Suprapubic skin (tissue), 4 donors: ENCODE measurements at regions not wholly inside any gene's neighbourhood (a gene's known extent, or its start where the extent isn't known, plus 50 kb on each side); places are given as distances from the start of the nearest gene placed in this dataset.

Source experiments
- DNase-seq, 2 donors: peaks; one replicate each; pipeline ENCODE4 v3.0.0-alpha.2; 2019; ENCODE audit warnings: low spot score in 2 of 2
- H3K27ac ChIP-seq: fragments of 200-600 bp; sonication (generic); one replicate; pipeline ENCODE4 v1.5.1; 2019
- H3K27me3 ChIP-seq: fragments of 200-600 bp; sonication (generic); one replicate; pipeline ENCODE4 v1.5.1; 2019
- H3K36me3 ChIP-seq: fragments of 200-600 bp; sonication (generic); one replicate; pipeline ENCODE4 v1.5.1; 2019
- H3K4me1 ChIP-seq: fragments of 200-600 bp; sonication (generic); one replicate; pipeline ENCODE4 v1.5.1; 2019
- H3K4me3 ChIP-seq: fragments of 200-600 bp; sonication (generic); one replicate; pipeline ENCODE4 v1.5.1; 2019; ENCODE audit warnings: mild to moderate bottlenecking
- H3K9me3 ChIP-seq: fragments of 200-600 bp; sonication (generic); one replicate; pipeline ENCODE4 v1.5.1; 2019
- EP300 ChIP-seq: sonication (generic); formaldehyde crosslinking; IDR thresholded peaks from one replicate; pipeline ENCODE4 v1.6.1; 2017; ENCODE audit warnings: antibody characterized with exemption
- POLR2A ChIP-seq, 2 donors: fragments of 450-650 bp; IDR thresholded peaks; one replicate each; pipeline ENCODE4 v1.6.1; 2017; ENCODE audit warnings: antibody characterized with exemption in 2 of 2, mild to moderate bottlenecking in 2 of 2, moderate library complexity in 2 of 2
- POLR2AphosphoS5 ChIP-seq, 3 donors: sonication (generic); formaldehyde crosslinking; IDR thresholded peaks; one replicate each; pipeline ENCODE4 v1.6.1; 2017; ENCODE audit warnings: antibody characterized with exemption in 3 of 3
- WGBS: methylation state at CpG from one replicate; pipeline ENCODE4 v1.1.5; 2018; 5-methylcytosine and 5-hydroxymethylcytosine counted together
- TF ChIP-seq, protein P1 (sequence below), 2 donors: fragments of 200-600 bp in 1 of 2; fragments of 450-650 bp in 1 of 2; sonication (generic) in 1 of 2; IDR thresholded peaks; one replicate each; pipeline ENCODE4 v1.5.1; 2016 to 2019; ENCODE audit warnings: antibody characterized with exemption in 2 of 2, mild to moderate bottlenecking in 1 of 2, moderate library complexity in 1 of 2

DNA sequence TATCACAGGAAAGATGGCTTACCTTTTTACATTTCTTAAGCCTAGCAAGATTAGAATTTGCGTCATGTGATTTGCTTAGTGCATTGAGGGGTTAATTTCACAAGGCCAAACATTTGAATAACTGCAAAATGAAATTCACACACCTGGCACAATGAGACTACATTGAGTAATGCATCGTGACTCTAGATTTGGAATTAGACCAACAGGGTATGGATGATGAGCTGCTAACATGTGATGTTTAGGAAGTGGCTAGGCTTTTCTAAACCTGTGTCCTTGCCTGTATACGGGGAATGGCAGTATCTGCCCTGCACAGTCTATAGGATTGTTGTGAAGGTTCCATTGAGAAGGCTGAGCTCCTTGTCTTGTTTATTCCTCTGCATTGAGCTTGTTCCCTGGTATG is 160.1 kb downstream of the MFSD1 start:
- no peaks in the 10 kb centered on the region for H3K9me3 ChIP-seq
- no peak overlapping the region for H3K4me3 ChIP-seq
- no peak for DNase-seq
- H3K4me1 ChIP-seq, result no peaks in the 10 kb centered on the region
- no peaks in the 10 kb centered on the region for H3K36me3 ChIP-seq
- 45% methylated on average over 3 of the region's 3 CpGs for WGBS
- no peak overlapping the region for H3K27ac ChIP-seq
- TF ChIP-seq POLR2A (IDR thresholded peaks at IDR 0.05) (no peak), POLR2AphosphoS5 (IDR thresholded peaks at IDR 0.05) (no peak), EP300 (no peak)
- TF ChIP-seq, protein P1, sequence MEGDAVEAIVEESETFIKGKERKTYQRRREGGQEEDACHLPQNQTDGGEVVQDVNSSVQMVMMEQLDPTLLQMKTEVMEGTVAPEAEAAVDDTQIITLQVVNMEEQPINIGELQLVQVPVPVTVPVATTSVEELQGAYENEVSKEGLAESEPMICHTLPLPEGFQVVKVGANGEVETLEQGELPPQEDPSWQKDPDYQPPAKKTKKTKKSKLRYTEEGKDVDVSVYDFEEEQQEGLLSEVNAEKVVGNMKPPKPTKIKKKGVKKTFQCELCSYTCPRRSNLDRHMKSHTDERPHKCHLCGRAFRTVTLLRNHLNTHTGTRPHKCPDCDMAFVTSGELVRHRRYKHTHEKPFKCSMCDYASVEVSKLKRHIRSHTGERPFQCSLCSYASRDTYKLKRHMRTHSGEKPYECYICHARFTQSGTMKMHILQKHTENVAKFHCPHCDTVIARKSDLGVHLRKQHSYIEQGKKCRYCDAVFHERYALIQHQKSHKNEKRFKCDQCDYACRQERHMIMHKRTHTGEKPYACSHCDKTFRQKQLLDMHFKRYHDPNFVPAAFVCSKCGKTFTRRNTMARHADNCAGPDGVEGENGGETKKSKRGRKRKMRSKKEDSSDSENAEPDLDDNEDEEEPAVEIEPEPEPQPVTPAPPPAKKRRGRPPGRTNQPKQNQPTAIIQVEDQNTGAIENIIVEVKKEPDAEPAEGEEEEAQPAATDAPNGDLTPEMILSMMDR (IDR thresholded peaks at IDR 0.05), result no peak
- no peaks in the 10 kb centered on the region for H3K27me3 ChIP-seq

DNA sequence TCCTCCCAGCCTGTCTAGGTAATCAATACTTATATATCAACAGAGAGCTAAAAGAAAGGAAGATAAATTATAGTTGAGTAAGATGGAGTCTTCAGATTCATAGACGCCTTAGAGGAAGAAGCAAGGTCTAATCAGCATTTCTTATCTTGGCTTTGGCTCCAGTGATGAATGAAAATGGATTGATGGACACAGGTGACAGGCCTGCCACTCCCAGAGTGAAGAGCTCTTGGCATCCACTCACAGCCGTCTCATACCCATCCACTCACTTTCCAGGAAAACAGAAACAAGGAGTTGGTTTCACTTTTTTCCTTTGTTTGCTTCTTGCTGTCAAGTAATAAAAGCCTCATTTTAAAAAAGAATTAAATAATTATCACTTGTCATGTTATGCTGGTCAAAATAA is 168.2 kb downstream of the MFSD1 start:
- H3K4me1 ChIP-seq, result no peaks in the 10 kb centered on the region
- 57% methylated on average over 2 of the region's 2 CpGs for WGBS
- no peak overlapping the region for H3K27ac ChIP-seq
- H3K27me3 ChIP-seq, result no peaks in the 10 kb centered on the region
- no peak overlapping the region for H3K4me3 ChIP-seq
- no peaks in the 10 kb centered on the region for H3K36me3 ChIP-seq
- no peaks in the 10 kb centered on the region for H3K9me3 ChIP-seq
- no peak for DNase-seq
- TF ChIP-seq POLR2AphosphoS5 (IDR thresholded peaks at IDR 0.05), result no peak

DNA sequence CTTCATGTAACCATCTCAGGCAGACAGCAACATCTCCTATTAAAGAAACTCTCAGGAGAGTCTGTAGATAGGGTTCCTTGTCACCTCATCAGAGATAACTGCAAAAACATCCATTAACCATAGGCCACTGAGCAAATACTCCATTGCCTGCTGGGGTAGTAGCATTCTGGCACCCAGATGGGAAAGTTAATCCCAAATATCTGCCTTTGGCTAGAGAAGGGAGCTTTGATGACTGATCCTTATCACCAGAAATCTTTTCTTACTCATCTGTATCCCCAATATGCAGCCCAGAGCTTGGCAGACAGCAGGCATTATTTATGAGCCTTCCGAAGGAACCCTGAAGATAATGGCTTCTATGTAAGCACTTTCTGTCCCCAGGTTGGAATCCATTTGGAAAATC is 173.1 kb downstream of the MFSD1 start:
- no peak for DNase-seq
- no peaks in the 10 kb centered on the region for H3K36me3 ChIP-seq
- no peaks in the 10 kb centered on the region for H3K4me1 ChIP-seq
- H3K27me3 ChIP-seq, result no peaks in the 10 kb centered on the region
- H3K4me3 ChIP-seq, result no peak overlapping the region
- H3K27ac ChIP-seq, result no peak overlapping the region
- H3K9me3 ChIP-seq, result no peaks in the 10 kb centered on the region
- TF ChIP-seq POLR2A (IDR thresholded peaks at IDR 0.05) (no peak), POLR2AphosphoS5 (IDR thresholded peaks at IDR 0.05) (no peak), EP300 (no peak)
- TF ChIP-seq, protein P1 (IDR thresholded peaks at IDR 0.05), result no peak
- 33% methylated on average over 1 of the region's 1 CpG for WGBS

DNA sequence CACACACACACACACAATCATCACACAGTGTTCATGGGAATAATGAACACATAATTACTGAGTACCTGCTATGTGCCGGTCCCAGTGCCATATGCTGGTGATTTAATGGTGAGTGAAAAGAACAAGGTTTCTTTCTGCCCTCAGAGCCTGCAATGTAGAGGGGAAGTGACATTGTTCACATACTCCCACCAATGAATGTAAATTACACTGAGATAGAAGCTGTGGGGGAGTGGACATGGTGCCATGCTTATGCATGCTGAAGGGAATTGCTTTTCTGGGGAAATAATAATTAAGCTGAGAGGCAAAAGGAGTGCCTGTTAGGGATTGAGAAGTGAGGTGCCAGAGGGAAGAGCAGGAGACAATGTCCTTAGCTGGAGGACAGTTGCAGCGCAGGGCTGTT is 175.1 kb downstream of the MFSD1 start:
- TF ChIP-seq, protein P1 (IDR thresholded peaks at IDR 0.05), result no peak
- TF ChIP-seq POLR2AphosphoS5 (IDR thresholded peaks at IDR 0.05) (no peak), EP300 (no peak), POLR2A (IDR thresholded peaks at IDR 0.05) (no peak)
- no peaks in the 10 kb centered on the region for H3K27me3 ChIP-seq
- H3K9me3 ChIP-seq, result no peaks in the 10 kb centered on the region
- H3K36me3 ChIP-seq, result no peaks in the 10 kb centered on the region
- no peaks in the 10 kb centered on the region for H3K4me1 ChIP-seq
- no peak overlapping the region for H3K27ac ChIP-seq
- no peak overlapping the region for H3K4me3 ChIP-seq
- 70% methylated on average over 2 of the region's 2 CpGs for WGBS
- DNase-seq, result no peak

DNA sequence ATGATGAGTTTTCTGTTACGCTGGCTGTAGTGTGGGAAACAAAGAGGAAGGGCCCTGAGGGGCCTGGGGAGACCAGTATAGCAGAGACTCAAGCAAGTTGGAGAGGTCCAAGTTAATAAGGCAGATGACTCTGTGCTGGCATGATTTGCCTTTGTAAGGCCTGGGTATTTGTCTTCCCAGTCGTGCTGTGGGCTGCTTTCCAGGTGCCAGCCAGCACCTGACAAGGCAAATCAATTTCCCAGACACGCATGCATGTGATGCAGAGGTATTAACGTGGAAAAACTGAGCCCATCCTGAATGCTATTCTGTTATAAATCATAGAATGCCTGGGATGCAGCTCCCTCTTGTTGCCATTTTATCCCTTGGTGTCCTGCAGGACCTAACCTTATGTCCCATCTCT is 175.6 kb downstream of the MFSD1 start:
- no peak for TF ChIP-seq POLR2AphosphoS5 (IDR thresholded peaks at IDR 0.05)
- TF ChIP-seq, protein P1 (IDR thresholded peaks at IDR 0.05), result no peak
- no peak for TF ChIP-seq EP300
- no peak for TF ChIP-seq POLR2A (IDR thresholded peaks at IDR 0.05)
- 60% methylated on average over 4 of the region's 4 CpGs for WGBS
- H3K27me3 ChIP-seq, result no peaks in the 10 kb centered on the region
- DNase-seq, result no peak
- no peak overlapping the region for H3K4me3 ChIP-seq
- no peak overlapping the region for H3K27ac ChIP-seq
- no peaks in the 10 kb centered on the region for H3K36me3 ChIP-seq
- no peaks in the 10 kb centered on the region for H3K9me3 ChIP-seq
- no peaks in the 10 kb centered on the region for H3K4me1 ChIP-seq
